Breast epithelium (tissue), 3 donors: ENCODE measurements at regions not wholly inside any gene's neighbourhood (a gene's known extent, or its start where the extent isn't known, plus 50 kb on each side); places are given as distances from the start of the nearest gene placed in this dataset.

Source experiments
- CTCF ChIP-seq, 3 donors: fragments of 450-650 bp; IDR thresholded peaks; one replicate each; pipeline ENCODE4 v1.5.1; 2016 to 2017; ENCODE audit warnings: antibody characterized with exemption in 3 of 3, mild to moderate bottlenecking in 3 of 3, moderate library complexity in 3 of 3
- POLR2AphosphoS5 ChIP-seq, 3 donors: sonication (generic); formaldehyde crosslinking; IDR thresholded peaks; one replicate each; pipeline ENCODE4 v1.6.1; 2017; ENCODE audit warnings: antibody characterized with exemption in 3 of 3

GRCh38 chr2:203625701-203626100, 80.7 kb upstream of the CD28 start:
- TF ChIP-seq CTCF (IDR thresholded peaks at IDR 0.05) (no peak), POLR2AphosphoS5 (IDR thresholded peaks at IDR 0.05) (no peak)
